Hippocampal formation (tissue), 2 donors: ENCODE measurements at regions not wholly inside any gene's neighbourhood (a gene's known extent, or its start where the extent isn't known, plus 50 kb on each side); places are given as distances from the start of the nearest gene placed in this dataset.
"Not testable (repeated sequence)": the region's sequence is repeated elsewhere in the genome, so short reads cannot be mapped to it uniquely, and the experiment has no call there.

ENCODE experiments used
- DNase-seq, 2 donors: peaks; one replicate each; lab custom pipeline; 2025; lab: John Stamatoyannopoulos, UW

GRCh38 chr10:124164264-124164663 lies 70.9 kb upstream of the CHST15 start:
- DNase-seq, result no peak

- no peak for DNase-seq
Measured at GRCh38 chr10:124162774-124163354, 69.5 kb upstream of the CHST15 start.

- DNase-seq, result no peak
Measured at GRCh38 chr10:124162136-124162535, 68.7 kb upstream of the CHST15 start.

GRCh38 chr10:124161601-124162000 lies 68.2 kb upstream of the CHST15 start:
- DNase-seq, result no peak

GRCh38 chr10:124160943-124161582 lies 67.7 kb upstream of the CHST15 start:
- no peak for DNase-seq

- no peak for DNase-seq
Measured at GRCh38 chr10:124160176-124160575, 66.8 kb upstream of the CHST15 start.

- no peak for DNase-seq
Measured at GRCh38 chr10:124159153-124159552, 65.8 kb upstream of the CHST15 start.

- no peak for DNase-seq
Measured at GRCh38 chr10:124158592-124158991, 65.2 kb upstream of the CHST15 start.

- DNase-seq, result no peak
Measured at GRCh38 chr10:124157271-124157681, 63.9 kb upstream of the CHST15 start.

- DNase-seq, result no peak
Measured at GRCh38 chr10:124156524-124157260, 63.3 kb upstream of the CHST15 start.

GRCh38 chr10:124155781-124156435 lies 62.5 kb upstream of the CHST15 start:
- DNase-seq, result no peak

- no peak for DNase-seq
Measured at GRCh38 chr10:124153023-124153826, 59.8 kb upstream of the CHST15 start.

- peak in 1 of 2 donors; percentile 16 for DNase-seq
Measured at GRCh38 chr10:124152139-124153022, 59.0 kb upstream of the CHST15 start.

GRCh38 chr10:124151466-124152095 lies 58.2 kb upstream of the CHST15 start:
- DNase-seq, result no peak

GRCh38 chr10:124150807-124151417 lies 57.5 kb upstream of the CHST15 start:
- no peak for DNase-seq

GRCh38 chr10:124150189-124150806 lies 56.9 kb upstream of the CHST15 start:
- no peak for DNase-seq

- no peak for DNase-seq
Measured at GRCh38 chr10:124149189-124150042, 56.0 kb upstream of the CHST15 start.

- DNase-seq, result not testable (repeated sequence)
Measured at GRCh38 chr10:124148509-124149188, 55.3 kb upstream of the CHST15 start.
